ENCODE measurements at regions not wholly inside any gene's neighbourhood (a gene's known extent, or its start where the extent isn't known, plus 50 kb on each side); places are given as distances from the start of the nearest gene placed in this dataset.

GRCh38 chr13:70844391-70845108 is 736.3 kb upstream of the KLHL1 start:
- no peaks in the 10 kb centered on the region for H3K36me3 ChIP-seq (ENCODE audit: control insufficient read depth, insufficient read depth, low read length)
- no peaks in the 10 kb centered on the region for H3K27me3 ChIP-seq (ENCODE audit: control insufficient read depth, insufficient read depth, low read length)
- no peak overlapping the region for H3K4me2 ChIP-seq (ENCODE audit: low read length)
- no peak overlapping the region for H3K9ac ChIP-seq
- no peak overlapping the region for H2AFZ ChIP-seq
- H3K4me1 ChIP-seq = no peaks in the 10 kb centered on the region
- H3K9me3 ChIP-seq (ENCODE audit: control insufficient read depth, low read length) = no peaks in the 10 kb centered on the region
- no peaks in the 10 kb centered on the region for H3K79me2 ChIP-seq
- H3K4me3 ChIP-seq (ENCODE audit: low read depth, low read length) = no peak overlapping the region
- H3K27ac ChIP-seq = no peak overlapping the region
- TF ChIP-seq CTCF (IDR thresholded peaks at IDR 0.05) = no peak

- Histone ChIP-seq H3K27ac (no peak overlapping the region), H2AFZ (no peak overlapping the region), H3K4me3 (ENCODE audit: low read depth, low read length) (no peak overlapping the region), H3K4me1 (no peaks in the 10 kb centered on the region), H3K36me3 (ENCODE audit: control insufficient read depth, insufficient read depth, low read length) (no peaks in the 10 kb centered on the region), H3K27me3 (ENCODE audit: control insufficient read depth, insufficient read depth, low read length) (no peaks in the 10 kb centered on the region), H3K9ac (no peak overlapping the region), H3K4me2 (ENCODE audit: low read length) (no peak overlapping the region), H3K79me2 (no peaks in the 10 kb centered on the region), H3K9me3 (ENCODE audit: control insufficient read depth, low read length) (no peaks in the 10 kb centered on the region)
- no peak for TF ChIP-seq CTCF (IDR thresholded peaks at IDR 0.05)
Measured at GRCh38 chr13:70842062-70842644, 733.9 kb upstream of the KLHL1 start.

GRCh38 chr13:70841240-70842061 is 733.2 kb upstream of the KLHL1 start:
- no peak for TF ChIP-seq CTCF (IDR thresholded peaks at IDR 0.05)
- Histone ChIP-seq H3K27ac (no peak overlapping the region), H3K4me3 (ENCODE audit: low read depth, low read length) (no peak overlapping the region), H3K9me3 (ENCODE audit: control insufficient read depth, low read length) (no peaks in the 10 kb centered on the region), H3K4me2 (ENCODE audit: low read length) (no peak overlapping the region), H3K27me3 (ENCODE audit: control insufficient read depth, insufficient read depth, low read length) (no peaks in the 10 kb centered on the region), H3K4me1 (no peaks in the 10 kb centered on the region), H3K9ac (no peak overlapping the region), H3K36me3 (ENCODE audit: control insufficient read depth, insufficient read depth, low read length) (no peaks in the 10 kb centered on the region), H3K79me2 (no peaks in the 10 kb centered on the region), H2AFZ (no peak overlapping the region)

DNA sequence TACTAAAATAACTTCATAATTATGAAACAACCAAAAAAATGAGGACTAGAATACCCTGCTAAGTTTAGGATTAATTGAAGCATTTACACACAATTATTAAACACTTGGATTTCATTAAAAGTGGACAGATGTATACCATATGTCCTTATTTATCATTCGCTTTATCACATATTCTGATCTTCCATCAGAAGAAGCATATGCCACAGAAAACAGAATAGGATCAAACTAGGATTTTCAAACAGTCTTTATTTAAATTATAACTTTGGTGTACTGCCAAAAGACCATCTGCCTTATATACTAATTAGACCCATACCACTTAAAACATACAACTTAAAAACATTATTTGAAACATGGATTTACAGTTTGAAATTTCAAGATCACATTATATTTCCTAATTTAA is 727.1 kb upstream of the KLHL1 start:
- no peaks in the 10 kb centered on the region for H3K4me1 ChIP-seq
- H2AFZ ChIP-seq = no peak overlapping the region
- no peak overlapping the region for H3K4me3 ChIP-seq (ENCODE audit: low read depth, low read length)
- no peaks in the 10 kb centered on the region for H3K79me2 ChIP-seq
- H3K27ac ChIP-seq = no peak overlapping the region
- H3K27me3 ChIP-seq (ENCODE audit: control insufficient read depth, insufficient read depth, low read length) = no peaks in the 10 kb centered on the region
- TF ChIP-seq CTCF (IDR thresholded peaks at IDR 0.05) = no peak
- H3K9ac ChIP-seq = no peak overlapping the region
- H3K9me3 ChIP-seq (ENCODE audit: control insufficient read depth, low read length) = no peaks in the 10 kb centered on the region
- H3K36me3 ChIP-seq (ENCODE audit: control insufficient read depth, insufficient read depth, low read length) = no peaks in the 10 kb centered on the region
- no peak overlapping the region for H3K4me2 ChIP-seq (ENCODE audit: low read length)

Measured in parathyroid adenoma (tissue), 2 donors.